WTC11 (cell line): ENCODE measurements at regions not wholly inside any gene's neighbourhood (a gene's known extent, or its start where the extent isn't known, plus 50 kb on each side); places are given as distances from the start of the nearest gene placed in this dataset.

Source experiments
- ATAC-seq: fragments of 200-7000 bp; cut with Tn5 transposase; 2 replicates; pipeline ENCODE4 v1.10.0; 2021; ENCODE audit warnings: mild to moderate bottlenecking, moderate library complexity
- CTCF ChIA-PET: fragments of 300-600 bp; sonication (Branson Sonifier 250); formaldehyde crosslinking; loops from one replicate; lab custom pipeline; 2021; ENCODE audit warnings: antibody characterized with exemption; lab: Charles Lee
- POLR2A ChIA-PET: fragments of 350-600 bp; sonication (Branson Sonifier 250); formaldehyde crosslinking; loops from one replicate; lab custom pipeline; 2021; ENCODE audit warnings: antibody characterized with exemption; lab: Charles Lee
- DNase-seq: peaks from one replicate; pipeline ENCODE4 v3.0.0; 2021; ENCODE audit warnings: low spot score
- H3K27ac Mint-ChIP-seq: 2 replicates; pipeline ENCODE4 v1.8.0; 2021; ENCODE audit warnings: mixed read lengths
- H3K27me3 Mint-ChIP-seq: 2 replicates; pipeline ENCODE4 v1.8.0; 2021; ENCODE audit warnings: low read depth, mild to moderate bottlenecking, moderate library complexity, mixed read lengths
- H3K36me3 Mint-ChIP-seq: 2 replicates; pipeline ENCODE4 v1.8.0; 2021; ENCODE audit warnings: mixed read lengths
- H3K4me1 Mint-ChIP-seq: 2 replicates; pipeline ENCODE4 v1.8.0; 2022; ENCODE audit warnings: mixed read lengths
- H3K4me3 Mint-ChIP-seq: 2 replicates; pipeline ENCODE4 v1.8.0; 2021; ENCODE audit warnings: mild to moderate bottlenecking, moderate library complexity, mixed read lengths
- H3K9me3 Mint-ChIP-seq: 2 replicates; pipeline ENCODE4 v1.8.0; 2021; ENCODE audit warnings: mixed read lengths
- ATF2 ChIP-seq: sonication (generic); formaldehyde crosslinking; IDR thresholded peaks from 2 replicates; pipeline ENCODE4 v1.8.1; 2022; ENCODE audit warnings: low read depth, missing genetic modification reagents, borderline replicate concordance
- CTCF ChIP-seq: fragments of 200-600 bp; IDR thresholded peaks from 2 replicates; pipeline ENCODE4 v1.8.0; 2022; ENCODE audit warnings: antibody characterized with exemption
- E2F1 ChIP-seq: sonication (generic); formaldehyde crosslinking; IDR thresholded peaks from 2 replicates; pipeline ENCODE4 v1.8.0; 2022; ENCODE audit warnings: mild to moderate bottlenecking, missing genetic modification reagents
- GTF2I ChIP-seq: fragments of 250-450 bp; sonication (Bioruptor Pico); conservative IDR thresholded peaks from 2 replicates; pipeline ENCODE4 v1.4.0; 2021; ENCODE audit warnings: mild to moderate bottlenecking
- JAZF1 ChIP-seq: fragments of 250-450 bp; sonication (Bioruptor Pico); IDR thresholded peaks from 2 replicates; pipeline ENCODE4 v1.9.0; 2021; ENCODE audit warnings: moderate library complexity, mild to moderate bottlenecking, inconsistent platforms
- MYBL2 ChIP-seq: sonication (generic); formaldehyde crosslinking; IDR thresholded peaks from 2 replicates; pipeline ENCODE4 v1.8.1; 2023; ENCODE audit warnings: mild to moderate bottlenecking, moderate library complexity, missing genetic modification reagents
- RELA ChIP-seq: sonication (generic); formaldehyde crosslinking; IDR thresholded peaks from 2 replicates; pipeline ENCODE4 v1.8.1; 2022; ENCODE audit warnings: missing genetic modification reagents, mild to moderate bottlenecking, borderline replicate concordance
- STAT6 ChIP-seq: sonication (generic); formaldehyde crosslinking; conservative IDR thresholded peaks from 2 replicates; pipeline ENCODE4 v1.8.1; 2023; ENCODE audit warnings: mild to moderate bottlenecking, low read depth, missing genetic modification reagents, moderate library complexity
- ZNF281 ChIP-seq: sonication (generic); formaldehyde crosslinking; IDR thresholded peaks from 2 replicates; pipeline ENCODE4 v1.8.0; 2023; ENCODE audit warnings: mild to moderate bottlenecking, missing genetic modification reagents
- ZNF532 ChIP-seq: fragments of 250-450 bp; sonication (Bioruptor Pico); IDR thresholded peaks from 2 replicates; pipeline ENCODE4 v1.9.0; 2021; ENCODE audit warnings: mild to moderate bottlenecking, borderline replicate concordance
- ZNF671 ChIP-seq: fragments of 250-450 bp; sonication (Bioruptor Pico); IDR thresholded peaks from 2 replicates; pipeline ENCODE4 v1.8.0; 2021; ENCODE audit warnings: mild to moderate bottlenecking

- Mint-ChIP-seq H3K9me3 (peaks cover 11% of the 10 kb centered on the region), H3K4me1 (no peaks in the 10 kb centered on the region), H3K36me3 (peaks cover 9% of the 10 kb centered on the region; the same call in 1 of the 2 replicates), H3K27ac (no peak overlapping the region), H3K27me3 (no peaks in the 10 kb centered on the region), H3K4me3 (no peak overlapping the region)
- TF ChIP-seq E2F1 (CRISPR knock-in tag) (no peak), ZNF281 (CRISPR knock-in tag) (no peak), CTCF (no peak)
- DNase-seq = no peak
- ChIA-PET POLR2A (no interaction called here), CTCF (no interaction called here)
- no peak for ATAC-seq
Observed at GRCh38 chr2:146262606-146263005, 1582.2 kb upstream of the ACVR2A start.

- POLR2A ChIA-PET = no interaction called here
- DNase-seq = no peak
- no peaks in the 10 kb centered on the region for H3K27me3 Mint-ChIP-seq
- no peaks in the 10 kb centered on the region for H3K4me1 Mint-ChIP-seq
- TF ChIP-seq STAT6 (CRISPR knock-in tag) = no peak
- TF ChIP-seq ZNF281 (CRISPR knock-in tag) = no peak
- no peak for TF ChIP-seq JAZF1 (CRISPR knock-in tag)
- no peak for TF ChIP-seq ATF2 (CRISPR knock-in tag)
- no peak for TF ChIP-seq RELA (CRISPR knock-in tag)
- no peak for TF ChIP-seq MYBL2
- TF ChIP-seq ZNF671 = no peak
- no peak for TF ChIP-seq ZNF532
- TF ChIP-seq GTF2I (CRISPR knock-in tag) = no peak
- TF ChIP-seq, all 79 proteins: peak for 0
- Mint-ChIP-seq H3K9me3 (peaks cover 11% of the 10 kb centered on the region), H3K36me3 (peaks cover 9% of the 10 kb centered on the region; the same call in 1 of the 2 replicates), H3K27ac (no peak overlapping the region), H3K4me3 (no peak overlapping the region)
- ATAC-seq = no peak
- CTCF ChIA-PET = no interaction called here
Observed at GRCh38 chr2:146260551-146260950, 1584.3 kb upstream of the ACVR2A start.
